Skeletal muscle satellite cell (primary cell): ENCODE measurements at regions not wholly inside any gene's neighbourhood (a gene's known extent, or its start where the extent isn't known, plus 50 kb on each side); places are given as distances from the start of the nearest gene placed in this dataset.

Experiments used
- H3K27me3 ChIP-seq: 2 replicates; pipeline ENCODE4 v1.7.0; 2013; ENCODE audit warnings: low read length; ENCODE audit not compliant: control insufficient read depth, insufficient read depth
- H3K36me3 ChIP-seq: 2 replicates; pipeline ENCODE4 v1.7.0; 2013; ENCODE audit warnings: mild to moderate bottlenecking, control low read depth, low read length; ENCODE audit not compliant: insufficient read depth
- H3K4me1 ChIP-seq: 2 replicates; pipeline ENCODE4 v1.7.0; 2013; ENCODE audit warnings: low read length; ENCODE audit not compliant: control insufficient read depth, insufficient read depth
- H3K4me2 ChIP-seq: 2 replicates; pipeline ENCODE4 v1.7.0; 2013; ENCODE audit warnings: mild to moderate bottlenecking, low read length
- H3K4me3 ChIP-seq: 2 replicates; pipeline ENCODE4 v1.7.0; 2013; ENCODE audit warnings: low read length
- H3K9ac ChIP-seq: 2 replicates; pipeline ENCODE4 v1.7.0; 2013; ENCODE audit warnings: mild to moderate bottlenecking, low read depth, low read length, moderate library complexity
- H3K9me3 ChIP-seq: replicated peaks from 2 replicates; pipeline ENCODE4 v1.7.0; 2013; ENCODE audit warnings: mild to moderate bottlenecking, control low read depth, low read length

- Histone ChIP-seq H3K4me1 (peaks cover 22% of the 10 kb centered on the region), H3K4me2 (no peak overlapping the region)
Observed at GRCh38 chr16:85326794-85327181, 214.5 kb upstream of the CIBAR2 start.

GRCh38 chr16:85327731-85328675 lies 215.7 kb upstream of the CIBAR2 start:
- Histone ChIP-seq H3K4me2 (no peak overlapping the region), H3K9ac (no peak overlapping the region), H3K4me3 (no peak overlapping the region)

More at GRCh38 chr16:85326794-85327181, 214.5 kb upstream of the CIBAR2 start:
- Histone ChIP-seq H3K9ac (no peak overlapping the region), H3K36me3 (no peaks in the 10 kb centered on the region), H3K9me3 (no peaks in the 10 kb centered on the region), H3K4me3 (no peak overlapping the region), H3K27me3 (no peaks in the 10 kb centered on the region)

GRCh38 chr16:85328676-85329058 lies 216.4 kb upstream of the CIBAR2 start:
- no peaks in the 10 kb centered on the region for H3K27me3 ChIP-seq
- H3K9ac ChIP-seq: no peak overlapping the region
- H3K4me2 ChIP-seq: no peak overlapping the region
- H3K4me3 ChIP-seq: no peak overlapping the region
- H3K9me3 ChIP-seq: no peaks in the 10 kb centered on the region
- H3K4me1 ChIP-seq: peaks cover 8% of the 10 kb centered on the region
- H3K36me3 ChIP-seq: no peaks in the 10 kb centered on the region

More at GRCh38 chr16:85327731-85328675, 215.7 kb upstream of the CIBAR2 start:
- no peaks in the 10 kb centered on the region for H3K9me3 ChIP-seq
- H3K4me1 ChIP-seq: peaks cover 11% of the 10 kb centered on the region
- H3K27me3 ChIP-seq: no peaks in the 10 kb centered on the region
- no peaks in the 10 kb centered on the region for H3K36me3 ChIP-seq

GRCh38 chr16:85329059-85329812 lies 217.0 kb upstream of the CIBAR2 start:
- H3K9ac ChIP-seq: no peak overlapping the region
- no peaks in the 10 kb centered on the region for H3K36me3 ChIP-seq
- peaks cover 8% of the 10 kb centered on the region for H3K4me1 ChIP-seq
- H3K4me2 ChIP-seq: no peak overlapping the region
- no peaks in the 10 kb centered on the region for H3K9me3 ChIP-seq
- no peak overlapping the region for H3K4me3 ChIP-seq
- H3K27me3 ChIP-seq: no peaks in the 10 kb centered on the region

DNA sequence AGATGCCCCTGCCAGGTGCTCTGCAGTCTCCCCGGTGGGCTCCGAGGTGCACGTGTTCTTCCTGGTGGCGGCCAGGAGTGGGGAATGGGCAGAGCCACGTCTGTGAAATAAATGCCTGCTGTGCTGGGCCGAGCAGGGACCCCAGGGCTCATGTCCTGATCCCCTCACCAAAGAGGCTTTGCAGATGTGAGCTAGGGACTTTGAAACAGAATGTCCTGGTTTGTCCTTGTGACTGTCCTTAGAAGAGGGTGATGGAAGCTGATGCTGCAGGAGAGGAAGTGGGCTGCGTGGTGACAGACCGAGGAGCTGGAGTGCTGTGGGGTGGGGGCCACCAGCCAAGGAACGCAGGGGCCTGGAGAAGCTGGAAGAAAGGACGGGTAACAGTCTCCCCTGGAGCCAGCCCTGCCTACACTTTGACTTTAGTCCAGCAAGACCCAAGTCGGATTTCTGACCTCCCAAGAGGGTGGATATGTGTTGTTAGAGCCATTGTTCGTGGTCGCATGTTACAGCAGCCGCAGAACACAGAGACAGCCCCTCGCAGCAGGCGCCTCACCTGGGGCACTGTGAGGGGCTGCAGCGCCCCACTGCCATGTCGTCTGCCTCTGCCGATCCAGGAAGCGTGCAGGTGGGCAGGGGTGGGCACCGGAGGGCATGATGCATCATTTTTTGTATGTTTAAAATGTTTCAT lies 217.9 kb upstream of the CIBAR2 start:
- peaks cover 8% of the 10 kb centered on the region for H3K4me1 ChIP-seq
- H3K36me3 ChIP-seq: no peaks in the 10 kb centered on the region
- no peaks in the 10 kb centered on the region for H3K27me3 ChIP-seq
- H3K9me3 ChIP-seq: no peaks in the 10 kb centered on the region
- H3K4me3 ChIP-seq: no peak overlapping the region
- H3K9ac ChIP-seq: no peak overlapping the region
- no peak overlapping the region for H3K4me2 ChIP-seq

GRCh38 chr16:85330694-85331188 lies 218.5 kb upstream of the CIBAR2 start:
- H3K4me1 ChIP-seq: peaks cover 8% of the 10 kb centered on the region
- no peaks in the 10 kb centered on the region for H3K36me3 ChIP-seq
- no peaks in the 10 kb centered on the region for H3K27me3 ChIP-seq
- H3K4me3 ChIP-seq: no peak overlapping the region
- H3K9ac ChIP-seq: no peak overlapping the region
- H3K9me3 ChIP-seq: no peaks in the 10 kb centered on the region
- no peak overlapping the region for H3K4me2 ChIP-seq

- H3K27me3 ChIP-seq: no peaks in the 10 kb centered on the region
- H3K4me2 ChIP-seq: no peak overlapping the region
- no peak overlapping the region for H3K9ac ChIP-seq
- H3K36me3 ChIP-seq: no peaks in the 10 kb centered on the region
- H3K9me3 ChIP-seq: no peaks in the 10 kb centered on the region
- peaks cover 8% of the 10 kb centered on the region for H3K4me1 ChIP-seq
- no peak overlapping the region for H3K4me3 ChIP-seq
Observed at GRCh38 chr16:85331688-85332087, 219.4 kb upstream of the CIBAR2 start.

GRCh38 chr16:85332175-85332574 lies 219.9 kb upstream of the CIBAR2 start:
- Histone ChIP-seq H3K4me1 (peaks cover 8% of the 10 kb centered on the region), H3K27me3 (no peaks in the 10 kb centered on the region), H3K36me3 (no peaks in the 10 kb centered on the region), H3K4me2 (no peak overlapping the region), H3K4me3 (no peak overlapping the region), H3K9ac (no peak overlapping the region), H3K9me3 (no peaks in the 10 kb centered on the region)

DNA sequence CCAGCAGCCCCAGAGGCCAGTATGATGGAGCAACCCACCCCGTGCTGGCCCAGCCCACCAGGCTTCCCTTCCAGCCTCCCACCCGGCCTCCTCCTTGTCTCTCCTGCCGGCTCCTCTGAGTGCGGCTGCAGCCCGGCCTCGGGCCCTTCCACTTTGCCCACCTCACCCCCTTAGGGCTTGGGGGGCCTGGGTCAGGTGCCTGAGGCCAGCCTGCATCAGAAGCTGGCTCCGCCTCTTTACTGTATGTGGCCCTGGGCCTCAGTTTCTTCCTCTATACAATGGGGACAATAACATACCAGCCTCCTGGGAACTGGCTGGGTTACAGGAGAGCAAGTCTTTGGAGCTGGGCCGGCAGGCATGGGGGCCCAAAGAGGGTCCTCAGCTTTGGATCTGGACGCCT lies 221.1 kb upstream of the CIBAR2 start:
- Histone ChIP-seq H3K4me3 (no peak overlapping the region), H3K36me3 (no peaks in the 10 kb centered on the region), H3K4me2 (no peak overlapping the region), H3K9ac (no peak overlapping the region), H3K9me3 (no peaks in the 10 kb centered on the region), H3K27me3 (no peaks in the 10 kb centered on the region), H3K4me1 (peaks cover 8% of the 10 kb centered on the region)

- Histone ChIP-seq H3K9ac (no peak overlapping the region), H3K27me3 (no peaks in the 10 kb centered on the region), H3K4me1 (peaks cover 8% of the 10 kb centered on the region), H3K4me3 (no peak overlapping the region), H3K36me3 (no peaks in the 10 kb centered on the region), H3K9me3 (no peaks in the 10 kb centered on the region), H3K4me2 (no peak overlapping the region)
Observed at GRCh38 chr16:85333744-85334640, 221.7 kb upstream of the CIBAR2 start.
